D721Med (cell line): ENCODE measurements at regions not wholly inside any gene's neighbourhood (a gene's known extent, or its start where the extent isn't known, plus 50 kb on each side); places are given as distances from the start of the nearest gene placed in this dataset.

ENCODE experiments used
- DNase-seq: peaks from one replicate; pipeline ENCODE4 v3.0.0; 2011; ENCODE audit warnings: low spot score; ENCODE audit not compliant: insufficient read length
- FAIRE-seq: peaks from 2 replicates; lab custom pipeline; 2011; peaks lifted over from hg19 to GRCh38; lab: Jason Lieb, UNC
- TF ChIP-seq, protein P1 (sequence below): IDR thresholded peaks from 2 replicates; pipeline ENCODE4 v1.5.1; 2012; ENCODE audit warnings: mild to moderate bottlenecking, control low read depth; ENCODE audit not compliant: insufficient read depth; ENCODE audit errors: missing control alignments

DNA sequence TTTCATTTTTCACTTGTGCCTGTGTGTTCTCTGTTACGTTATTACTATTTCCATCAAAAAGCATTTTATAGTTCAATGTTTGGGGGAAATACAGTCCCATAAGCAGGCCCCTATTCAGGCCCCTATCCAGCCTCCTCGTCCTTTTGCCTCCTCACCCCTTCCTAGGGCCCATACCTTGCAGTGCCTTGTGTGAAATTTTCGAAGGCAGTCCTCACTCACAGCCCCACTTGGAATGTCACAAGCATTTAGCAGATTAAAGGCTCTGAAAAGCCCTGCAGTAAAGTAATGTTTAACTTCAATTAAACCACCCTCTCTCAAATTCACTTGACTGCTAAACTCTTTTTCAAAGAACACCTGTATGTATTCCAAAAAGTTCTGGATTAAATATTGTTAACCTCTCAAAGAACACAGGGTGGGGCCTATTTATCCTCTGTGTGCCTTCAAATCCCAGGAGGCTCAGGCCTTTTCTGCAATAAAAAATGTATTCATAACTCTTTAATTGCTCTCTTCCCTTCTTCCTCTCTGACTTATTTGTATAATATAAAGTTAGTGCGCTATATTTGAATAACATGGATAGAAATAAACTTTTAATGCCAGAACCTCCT, 202.5 kb downstream of the FOXA2 start:
- TF ChIP-seq, protein P1, sequence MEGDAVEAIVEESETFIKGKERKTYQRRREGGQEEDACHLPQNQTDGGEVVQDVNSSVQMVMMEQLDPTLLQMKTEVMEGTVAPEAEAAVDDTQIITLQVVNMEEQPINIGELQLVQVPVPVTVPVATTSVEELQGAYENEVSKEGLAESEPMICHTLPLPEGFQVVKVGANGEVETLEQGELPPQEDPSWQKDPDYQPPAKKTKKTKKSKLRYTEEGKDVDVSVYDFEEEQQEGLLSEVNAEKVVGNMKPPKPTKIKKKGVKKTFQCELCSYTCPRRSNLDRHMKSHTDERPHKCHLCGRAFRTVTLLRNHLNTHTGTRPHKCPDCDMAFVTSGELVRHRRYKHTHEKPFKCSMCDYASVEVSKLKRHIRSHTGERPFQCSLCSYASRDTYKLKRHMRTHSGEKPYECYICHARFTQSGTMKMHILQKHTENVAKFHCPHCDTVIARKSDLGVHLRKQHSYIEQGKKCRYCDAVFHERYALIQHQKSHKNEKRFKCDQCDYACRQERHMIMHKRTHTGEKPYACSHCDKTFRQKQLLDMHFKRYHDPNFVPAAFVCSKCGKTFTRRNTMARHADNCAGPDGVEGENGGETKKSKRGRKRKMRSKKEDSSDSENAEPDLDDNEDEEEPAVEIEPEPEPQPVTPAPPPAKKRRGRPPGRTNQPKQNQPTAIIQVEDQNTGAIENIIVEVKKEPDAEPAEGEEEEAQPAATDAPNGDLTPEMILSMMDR, result no peak
- FAIRE-seq (no peak), DNase-seq (no peak)

DNA sequence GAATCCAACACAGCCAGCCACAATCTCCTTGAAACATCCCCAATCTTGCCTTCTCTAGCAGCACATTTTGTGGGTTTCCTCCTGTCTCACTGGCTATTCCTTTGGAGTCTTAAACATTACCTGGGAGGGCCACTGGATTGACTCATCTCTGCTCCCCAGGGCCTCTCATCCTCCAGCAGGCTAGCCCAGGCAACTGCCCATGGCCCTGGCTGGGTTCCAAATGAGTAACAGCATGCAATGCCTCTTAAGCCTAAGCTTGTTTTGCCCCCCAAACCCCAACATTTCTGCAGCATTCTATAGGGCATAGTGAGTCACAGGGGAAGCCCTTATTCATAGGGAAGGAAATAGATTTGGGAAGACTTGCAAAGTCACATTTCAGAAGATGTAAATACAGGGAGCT, 204.9 kb downstream of the FOXA2 start:
- DNase-seq (no peak), FAIRE-seq (no peak)

DNA sequence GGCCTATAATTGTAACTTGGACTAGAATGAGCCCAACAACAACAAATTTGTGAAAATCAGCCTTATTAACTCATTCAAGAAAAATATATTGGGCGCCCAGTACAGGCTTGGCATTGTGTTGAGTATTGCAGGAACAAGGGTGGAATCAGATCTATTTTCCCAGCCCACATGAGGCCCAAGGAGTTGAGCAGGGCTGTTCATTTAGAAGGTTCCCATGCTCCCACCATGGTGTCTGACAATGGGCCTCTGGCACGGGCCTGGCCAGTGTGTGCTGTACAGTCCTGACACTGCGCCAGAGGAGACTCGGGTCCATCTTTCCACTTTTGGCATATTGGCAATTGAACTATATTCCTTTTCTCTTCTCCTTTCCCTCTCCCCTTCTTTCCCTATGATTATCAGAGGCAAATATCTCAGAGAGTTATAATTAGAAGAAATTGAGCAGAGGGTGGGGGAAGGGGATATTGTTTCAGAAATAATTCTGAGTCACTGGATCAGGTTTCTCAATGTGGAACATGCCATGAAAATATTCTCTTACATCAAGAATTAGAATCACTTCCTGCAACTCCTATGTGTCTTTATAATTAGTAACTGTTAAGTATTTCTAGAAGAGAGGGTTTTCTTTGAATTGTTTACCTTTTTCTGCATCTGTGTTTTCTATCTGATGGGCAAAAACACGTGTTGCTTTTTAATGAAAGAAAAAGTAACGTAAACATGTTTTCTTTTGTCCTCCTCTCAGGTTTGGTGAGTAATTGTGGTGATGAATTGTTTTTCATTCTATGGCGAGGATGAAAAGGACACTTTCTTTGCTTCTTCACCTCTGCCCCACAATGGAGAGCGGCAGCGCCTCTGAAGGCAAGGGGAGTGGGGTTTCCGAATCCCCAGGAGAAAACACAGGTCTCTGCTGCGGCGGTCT, 209.4 kb downstream of the FOXA2 start:
- FAIRE-seq (no peak), DNase-seq (no peak)
- TF ChIP-seq, protein P1, result no peak

More for the DNA sequence above, 204.9 kb downstream of the FOXA2 start:
- TF ChIP-seq, protein P1, result no peak

DNA sequence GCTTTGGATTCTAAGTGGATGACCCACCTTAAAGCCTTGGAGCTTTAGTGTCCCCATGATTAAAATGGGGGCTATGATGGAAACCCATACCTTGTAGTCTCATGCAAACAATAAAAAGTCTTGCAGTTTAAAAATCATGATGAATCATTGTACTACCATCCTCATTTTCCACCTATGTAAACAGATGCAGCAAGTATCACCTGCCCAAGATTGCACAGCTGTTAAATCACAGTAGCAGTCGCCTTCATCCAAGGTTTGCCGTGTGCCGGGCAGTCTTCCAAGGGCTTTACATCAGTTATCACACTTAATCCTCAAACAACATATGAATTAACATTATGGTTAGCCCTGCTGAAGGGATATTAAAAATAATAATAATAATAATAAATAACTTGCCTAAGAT, 210.3 kb downstream of the FOXA2 start:
- DNase-seq, result no peak
- no peak for FAIRE-seq
- TF ChIP-seq, protein P1, result no peak

DNA sequence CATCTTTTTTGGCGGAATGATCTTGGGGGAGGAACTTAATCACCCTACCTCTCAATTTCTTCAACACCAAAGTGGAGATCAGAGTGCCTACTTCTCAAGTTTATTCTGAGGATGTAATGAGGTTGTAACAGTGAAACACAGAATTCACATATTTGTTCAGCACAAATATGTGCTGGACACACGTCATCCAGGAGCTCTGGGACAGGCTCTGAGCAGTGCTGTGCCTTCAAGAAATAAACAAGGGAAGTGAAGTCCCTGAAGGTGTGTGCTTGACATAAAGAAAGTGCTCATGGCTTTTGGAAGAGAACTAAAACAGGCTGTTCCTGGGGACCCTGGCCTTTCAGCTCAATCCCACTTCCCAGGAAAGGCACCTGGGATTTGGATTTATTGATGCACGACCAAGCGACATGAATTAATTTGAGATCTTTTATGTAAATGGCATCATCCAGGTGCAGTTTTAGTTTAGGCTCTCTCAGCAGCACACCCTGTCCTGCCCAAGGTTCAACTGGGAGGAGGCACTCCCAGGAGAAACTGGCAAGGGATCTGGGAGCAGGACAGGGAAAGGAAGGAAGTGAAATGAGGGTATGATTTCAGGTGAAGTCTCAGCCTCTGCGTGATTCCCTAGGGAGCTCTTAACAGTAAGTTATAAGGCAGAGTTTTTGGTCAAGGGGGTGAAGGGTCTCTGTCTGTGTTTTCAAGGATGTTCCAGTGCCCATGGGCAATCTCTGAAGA, 211.0 kb downstream of the FOXA2 start:
- FAIRE-seq (no peak), DNase-seq (no peak)
- TF ChIP-seq, protein P1, result no peak

DNA sequence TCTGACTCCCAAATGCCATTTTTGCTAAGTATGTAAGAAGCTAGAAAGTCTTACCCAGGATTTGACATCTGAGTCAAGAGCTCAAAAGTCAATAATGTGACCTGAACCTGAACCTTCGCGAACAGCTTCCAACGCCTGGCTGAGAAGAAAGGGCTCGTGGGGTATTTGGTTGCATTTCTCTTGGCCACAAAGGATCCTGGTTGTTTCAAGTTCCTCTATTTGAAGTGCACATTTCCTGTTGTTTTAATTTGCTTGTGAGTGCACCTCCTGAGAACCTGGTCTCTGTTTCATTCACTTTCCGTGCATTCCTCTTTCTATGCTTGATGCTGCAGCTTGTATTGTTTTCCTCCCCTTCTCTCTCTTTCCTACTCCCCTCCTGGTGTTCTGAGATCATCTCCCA, 212.5 kb downstream of the FOXA2 start:
- DNase-seq, result no peak
- TF ChIP-seq, protein P1, result no peak
- FAIRE-seq, result no peak
